IPS-NIHi11 (cell line): ENCODE measurements at regions not wholly inside any gene's neighbourhood (a gene's known extent, or its start where the extent isn't known, plus 50 kb on each side); places are given as distances from the start of the nearest gene placed in this dataset.

Experiments used
- DNase-seq: peaks from one replicate; pipeline ENCODE4 v3.0.0; 2012; ENCODE audit warnings: mixed read lengths, low spot score

DNA sequence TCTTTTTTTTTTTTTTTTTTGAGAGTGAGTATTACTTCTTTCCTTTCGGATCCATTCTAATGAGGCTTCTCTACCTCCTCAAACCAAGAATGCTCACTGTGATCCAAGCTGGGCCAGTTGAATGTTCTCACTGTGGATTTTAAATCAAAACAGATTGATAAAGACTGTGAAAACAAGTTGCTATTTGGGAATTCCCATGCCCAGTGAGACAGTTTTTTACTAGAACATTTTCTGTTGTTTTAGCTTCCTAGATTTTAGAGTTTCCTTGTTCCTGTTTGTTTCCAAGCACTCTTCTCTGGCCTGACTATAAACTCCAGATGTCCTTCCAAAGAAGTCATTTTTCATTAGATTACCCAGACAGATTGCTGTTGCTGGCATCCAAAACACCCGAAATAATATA is 60.1 kb upstream of the GALNT15 start:
- no peak for DNase-seq

DNA sequence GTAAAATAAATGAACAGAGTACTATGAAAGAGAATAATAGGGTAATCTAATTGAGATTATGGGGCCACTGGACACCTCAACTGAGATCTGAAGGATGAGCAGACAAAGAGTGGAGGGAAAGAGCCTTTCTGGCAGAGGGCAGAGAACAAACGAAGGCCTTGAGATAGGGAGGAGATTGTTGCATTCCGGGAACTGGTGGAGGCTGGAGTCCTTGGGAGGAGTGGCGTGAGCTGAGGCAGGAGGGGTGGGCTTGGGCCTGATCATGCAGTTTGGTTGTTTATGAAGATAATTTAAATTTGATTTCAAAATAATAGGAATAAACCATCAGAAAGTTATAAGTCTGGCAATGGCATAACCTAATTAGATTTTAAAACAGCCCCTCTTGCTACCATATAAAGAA is 59.5 kb upstream of the GALNT15 start:
- no peak for DNase-seq

DNA sequence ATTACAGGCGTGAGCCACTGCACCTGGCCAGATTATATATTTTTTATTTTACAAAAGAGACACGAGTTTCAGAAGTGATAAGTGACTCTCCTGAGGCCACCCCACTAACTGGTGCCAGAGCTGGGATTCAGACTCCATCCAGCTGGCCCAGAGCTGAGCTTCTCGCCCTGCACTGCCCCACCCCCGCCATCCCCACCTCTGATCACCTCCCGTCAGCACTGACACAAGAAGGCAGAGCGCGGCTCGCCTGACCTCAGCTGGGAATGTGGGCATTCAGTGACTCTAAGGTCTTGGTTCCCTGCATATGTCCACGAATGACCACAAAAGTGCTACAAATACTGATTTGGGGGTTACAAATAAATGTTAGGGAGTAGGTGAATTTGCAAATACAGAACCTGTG is 56.1 kb upstream of the GALNT15 start:
- DNase-seq, result no peak

DNA sequence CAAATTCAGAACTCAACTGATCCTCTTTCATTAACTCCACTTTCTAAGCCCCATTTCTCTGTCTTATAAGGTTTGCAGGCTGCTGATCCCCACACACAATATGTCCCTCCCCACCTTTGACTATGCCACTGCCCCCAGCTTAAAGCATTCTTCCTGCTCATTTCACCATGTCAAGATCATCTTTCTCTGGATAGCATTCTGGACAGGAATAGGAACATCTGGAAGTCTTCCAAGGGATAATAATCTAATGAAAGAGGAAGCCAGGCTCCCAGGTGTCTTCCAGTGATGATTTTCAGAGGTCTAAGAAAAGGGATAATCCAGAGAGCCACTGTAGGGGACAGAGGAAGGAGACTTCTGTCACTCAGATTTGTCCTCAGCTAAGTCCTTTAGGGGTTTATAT is 54.6 kb upstream of the GALNT15 start:
- DNase-seq, result no peak

DNA sequence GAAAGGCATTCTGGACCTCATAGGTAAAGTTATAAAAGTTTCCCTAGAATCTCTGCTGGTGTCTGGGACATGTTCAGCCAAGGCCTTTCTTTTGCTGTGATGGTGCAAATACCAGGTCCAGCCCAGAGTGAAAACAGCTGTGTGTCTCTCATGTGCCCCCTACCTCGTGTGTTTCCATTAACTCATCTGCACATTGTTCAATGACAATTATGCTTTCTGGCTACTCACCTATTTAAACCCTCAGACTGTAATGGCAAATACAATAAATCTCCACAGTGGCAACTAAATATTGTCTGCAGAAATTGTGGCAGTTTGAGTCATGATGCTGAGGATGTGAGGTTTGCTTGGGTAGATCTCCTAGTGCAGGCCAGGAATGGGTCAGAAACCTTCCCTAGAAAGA is 53.1 kb upstream of the GALNT15 start:
- no peak for DNase-seq

DNA sequence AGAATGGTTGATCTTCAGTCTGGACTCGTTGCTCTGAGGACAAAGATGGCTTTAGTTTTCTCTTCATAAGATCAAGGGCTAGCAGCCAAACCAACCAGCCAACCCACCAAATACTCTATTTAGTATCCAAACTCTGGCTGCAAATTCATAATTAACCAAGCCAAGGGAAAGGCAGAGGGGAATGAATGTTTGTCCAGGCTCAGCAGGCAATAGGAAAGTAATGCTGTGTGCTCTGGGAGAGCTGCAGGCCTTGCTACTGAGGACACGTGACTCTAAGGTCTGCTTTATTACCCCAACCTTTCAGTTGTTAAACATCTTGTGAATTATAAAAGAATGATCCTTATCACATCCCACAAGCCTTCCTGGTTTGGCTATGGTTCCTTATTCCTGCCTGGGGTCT is 52.3 kb upstream of the GALNT15 start:
- no peak for DNase-seq

DNA sequence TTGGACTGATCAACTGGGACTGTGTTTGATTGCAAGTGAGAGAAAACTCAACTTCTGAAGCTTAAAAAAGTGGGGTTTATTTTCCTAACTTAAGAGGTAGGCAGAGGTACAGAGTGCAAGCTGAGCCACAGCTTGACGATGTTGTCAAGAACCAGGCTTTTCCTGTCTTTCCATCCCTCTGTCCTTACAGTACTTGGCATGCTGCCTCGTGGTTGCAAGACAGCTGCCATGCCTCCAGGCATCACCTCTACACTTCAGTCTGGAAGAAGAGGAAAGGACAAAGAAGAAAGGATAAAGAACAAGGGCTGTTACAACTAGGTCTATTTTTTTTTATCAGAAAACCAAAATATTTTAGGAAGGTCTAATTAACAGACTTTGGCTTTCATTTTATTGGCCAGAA is 51.8 kb upstream of the GALNT15 start:
- no peak for DNase-seq

DNA sequence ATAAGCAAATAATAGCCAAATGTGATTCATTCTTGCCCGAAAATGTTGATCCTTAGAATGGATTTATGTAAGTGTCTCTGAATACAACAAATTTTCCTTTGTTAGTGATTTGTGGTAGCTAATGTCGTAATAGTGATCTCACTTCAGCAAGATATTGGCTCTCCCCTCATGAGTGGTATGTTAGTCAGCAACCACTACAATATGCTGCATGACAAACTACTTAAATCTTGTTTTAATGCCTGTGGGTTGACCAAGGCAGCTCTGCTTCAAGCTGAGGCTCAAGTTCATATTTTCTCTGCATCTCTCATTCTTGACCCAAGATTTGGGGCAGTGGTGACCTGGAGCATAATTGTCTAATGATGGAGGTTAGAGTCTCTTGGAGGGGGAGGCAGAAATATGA is 49.8 kb upstream of the GALNT15 start:
- no peak for DNase-seq
